Epidermal melanocyte (primary cell): ENCODE measurements at regions not wholly inside any gene's neighbourhood (a gene's known extent, or its start where the extent isn't known, plus 50 kb on each side); places are given as distances from the start of the nearest gene placed in this dataset.
A peak's percentile ranks its signal among the peaks of the same experiment; 100 is the strongest.

Experiments
- DNase-seq: peaks from one replicate; pipeline ENCODE4 v3.0.0; 2011; ENCODE audit warnings: low spot score; ENCODE audit not compliant: insufficient read length

- DNase-seq = peak; percentile 26
These were observed 277.4 kb downstream of the EN1 start for GRCh38 chr2:118569876-118570535.

GRCh38 chr2:118568700-118569099, 278.7 kb downstream of the EN1 start:
- no peak for DNase-seq

GRCh38 chr2:118565786-118566540, 281.5 kb downstream of the EN1 start:
- DNase-seq = no peak

GRCh38 chr2:118565301-118565700, 282.1 kb downstream of the EN1 start:
- no peak for DNase-seq

GRCh38 chr2:118562144-118562543, 285.3 kb downstream of the EN1 start:
- no peak for DNase-seq

- no peak for DNase-seq
These were observed 288.6 kb downstream of the EN1 start for GRCh38 chr2:118558846-118559245.

GRCh38 chr2:118557791-118558190, 289.7 kb downstream of the EN1 start:
- DNase-seq = no peak

GRCh38 chr2:118557016-118557415, 290.4 kb downstream of the EN1 start:
- no peak for DNase-seq

- no peak for DNase-seq
These were observed 292.8 kb downstream of the EN1 start for GRCh38 chr2:118554616-118555015.

GRCh38 chr2:118549503-118549902, 297.9 kb downstream of the EN1 start:
- DNase-seq = no peak

GRCh38 chr2:118548880-118549488, 298.5 kb downstream of the EN1 start:
- no peak for DNase-seq

GRCh38 chr2:118539290-118539689, 308.2 kb downstream of the EN1 start:
- no peak for DNase-seq

GRCh38 chr2:118536306-118536705, 311.1 kb downstream of the EN1 start:
- no peak for DNase-seq

GRCh38 chr2:118535818-118536212, 311.6 kb downstream of the EN1 start:
- no peak for DNase-seq

- no peak for DNase-seq
These were observed 312.2 kb downstream of the EN1 start for GRCh38 chr2:118535171-118535817.

GRCh38 chr2:118530976-118531375, 316.5 kb downstream of the EN1 start:
- no peak for DNase-seq

GRCh38 chr2:118529908-118530599, 317.4 kb downstream of the EN1 start:
- no peak for DNase-seq

- DNase-seq = no peak
These were observed 319.9 kb downstream of the EN1 start for GRCh38 chr2:118527571-118527970.

- no peak for DNase-seq
These were observed 322.1 kb downstream of the EN1 start for GRCh38 chr2:118525346-118525745.

- no peak for DNase-seq
These were observed 322.5 kb downstream of the EN1 start for GRCh38 chr2:118524911-118525310.

- no peak for DNase-seq
These were observed 323.7 kb downstream of the EN1 start for GRCh38 chr2:118523761-118524160.

- DNase-seq = no peak
These were observed 325.5 kb downstream of the EN1 start for GRCh38 chr2:118521960-118522359.
